ENCODE measurements at regions not wholly inside any gene's neighbourhood (a gene's known extent, or its start where the extent isn't known, plus 50 kb on each side); places are given as distances from the start of the nearest gene placed in this dataset.
A peak's percentile ranks its signal among the peaks of the same experiment; 100 is the strongest.

DNA sequence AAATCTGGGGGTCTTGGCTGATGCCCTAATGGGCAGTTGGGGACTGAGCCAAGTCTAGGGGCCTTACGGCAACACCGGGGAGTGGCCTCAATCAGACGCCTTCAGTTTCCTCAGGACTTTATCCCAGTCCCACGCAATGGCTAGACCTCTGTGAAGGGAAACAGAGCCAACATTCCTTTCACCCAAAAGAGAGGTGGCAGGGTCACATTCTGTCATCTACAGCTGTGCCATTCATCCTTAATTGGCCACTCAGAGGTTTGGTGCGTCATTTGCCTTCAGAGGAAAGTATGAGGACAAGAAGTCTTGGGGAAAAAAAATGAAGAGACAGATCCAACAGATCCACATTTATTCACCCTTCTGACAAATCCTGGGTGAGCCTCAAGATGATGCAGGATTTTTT lies 166.9 kb upstream of the AVPR1A start:
- no peak for DNase-seq

DNA sequence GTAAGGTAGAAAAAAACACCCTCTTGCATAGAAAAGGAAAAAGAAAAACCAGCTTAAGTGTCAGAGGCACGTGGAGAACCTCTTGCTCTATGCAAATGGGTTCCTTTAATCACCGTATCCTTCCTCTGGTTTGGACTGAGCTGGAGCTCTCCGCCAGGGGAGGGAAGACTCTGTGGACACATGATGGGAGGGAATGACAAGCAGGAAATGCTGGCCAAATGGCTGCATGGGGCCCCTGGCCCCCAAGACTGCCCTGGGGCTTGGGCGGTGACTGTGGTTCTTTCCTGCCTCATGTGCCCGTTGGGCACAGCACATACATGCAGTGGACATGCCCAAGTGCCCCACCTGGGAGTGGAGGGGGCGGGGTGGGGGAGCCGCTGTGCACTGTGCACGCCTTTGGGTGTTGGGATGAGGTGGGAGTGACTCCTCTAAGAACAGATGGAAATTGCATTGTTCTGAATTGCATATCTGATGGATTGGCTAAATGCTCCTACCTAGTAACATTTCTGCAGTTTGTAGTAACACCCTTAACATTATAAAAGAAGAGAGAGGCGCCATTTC lies 166.4 kb upstream of the AVPR1A start:
- DNase-seq = no peak

DNA sequence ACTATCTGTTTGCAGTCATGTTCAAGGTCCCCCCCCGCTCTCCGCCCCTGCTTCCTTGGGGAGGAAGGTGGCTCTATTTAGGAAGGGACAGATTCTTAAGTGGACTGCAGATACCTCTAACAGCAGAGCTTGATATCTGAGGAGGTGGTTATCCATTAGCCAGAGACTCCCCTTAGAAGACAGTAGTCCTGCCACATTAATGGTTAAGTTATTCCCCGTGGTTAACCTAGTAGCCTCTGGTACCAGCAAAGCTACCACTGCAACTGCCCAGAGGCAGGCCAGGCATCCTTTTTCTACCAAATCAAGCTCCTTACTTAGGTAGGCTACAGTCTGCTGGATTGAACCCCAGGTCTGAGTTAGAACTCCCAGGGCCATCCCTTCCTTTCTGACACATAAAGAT lies 162.1 kb upstream of the AVPR1A start:
- DNase-seq = no peak

DNA sequence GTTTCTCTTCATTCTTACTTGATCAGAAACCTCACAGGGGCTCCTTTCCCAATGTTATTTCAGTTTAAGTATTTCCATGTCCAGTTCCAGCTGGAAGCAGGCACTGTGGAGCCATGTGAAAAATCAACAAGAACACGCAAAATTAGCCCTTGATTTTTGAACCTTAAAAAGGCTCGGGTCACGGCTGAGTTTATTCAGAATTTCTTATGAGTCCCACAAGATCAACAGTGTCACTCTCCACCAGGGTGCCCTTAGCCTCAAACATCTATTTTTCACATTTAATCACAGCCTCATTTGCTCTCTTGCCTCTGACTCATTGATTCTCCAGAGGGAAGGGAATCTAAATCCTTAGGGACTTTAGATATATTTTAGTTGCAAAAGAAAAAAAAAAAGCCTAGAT lies 157.7 kb upstream of the AVPR1A start:
- no peak for DNase-seq

DNA sequence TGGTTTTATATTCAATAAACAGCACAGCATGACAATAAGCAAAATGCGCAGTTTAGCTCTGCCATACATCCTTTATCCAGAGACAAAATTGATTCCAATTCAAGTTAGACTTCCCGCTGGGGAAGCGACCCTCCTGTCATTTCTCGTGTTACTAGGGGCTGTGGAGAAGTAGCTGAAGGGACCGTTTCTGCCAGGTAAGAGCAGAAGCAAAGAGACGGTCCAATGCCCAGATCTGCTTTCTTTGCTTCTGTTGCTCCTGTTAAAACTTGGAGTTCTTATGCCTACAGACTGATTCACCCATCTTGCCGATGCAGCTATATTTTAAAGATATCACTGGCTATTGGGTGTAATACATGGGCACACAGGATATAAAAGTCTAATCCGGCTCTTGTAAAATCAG lies 156.8 kb upstream of the AVPR1A start:
- DNase-seq = no peak

DNA sequence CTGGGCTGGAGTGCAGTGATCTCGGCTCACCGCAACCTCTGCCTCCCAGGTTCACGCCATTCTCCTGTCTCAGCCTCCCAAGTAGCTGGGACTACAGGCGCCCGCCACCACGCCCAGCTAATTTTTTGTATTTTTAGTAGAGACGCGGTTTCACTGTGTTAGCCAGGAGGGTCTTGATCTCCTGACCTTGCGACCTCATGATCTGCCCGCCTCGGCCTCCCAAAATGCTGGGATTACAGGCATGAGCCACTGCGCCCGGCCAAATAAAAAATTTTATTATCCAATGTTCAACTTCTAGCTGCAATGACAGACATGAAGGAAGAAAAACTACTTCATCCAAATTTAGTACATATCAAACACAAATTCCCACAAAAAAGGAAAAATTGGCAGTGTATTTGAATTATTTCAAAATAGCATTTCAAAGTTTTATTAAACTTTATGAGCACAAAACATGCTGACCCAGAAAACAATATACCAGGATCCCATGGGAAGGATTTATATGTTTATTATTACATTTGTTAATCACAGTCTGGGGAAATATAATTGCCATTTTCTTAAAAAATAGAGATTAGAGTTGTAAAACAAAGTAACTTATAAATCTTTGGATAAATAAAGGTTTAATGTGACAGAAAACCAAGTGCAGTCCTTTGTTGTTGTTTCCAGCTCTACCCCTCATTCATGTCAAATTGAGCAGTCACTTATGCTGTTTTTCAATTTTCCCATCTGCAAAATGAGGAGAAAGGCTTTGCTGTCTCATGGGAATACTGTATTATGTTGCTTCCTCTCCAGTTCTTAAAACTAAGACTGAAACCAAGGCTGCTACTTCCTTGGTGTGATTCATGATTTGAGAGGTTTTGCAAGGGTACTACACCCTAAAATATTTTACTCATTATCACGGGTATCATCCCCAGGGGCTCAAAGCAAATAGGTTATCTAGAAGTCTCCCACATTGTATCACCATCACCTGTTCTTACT lies 155.2 kb upstream of the AVPR1A start:
- DNase-seq = no peak

DNA sequence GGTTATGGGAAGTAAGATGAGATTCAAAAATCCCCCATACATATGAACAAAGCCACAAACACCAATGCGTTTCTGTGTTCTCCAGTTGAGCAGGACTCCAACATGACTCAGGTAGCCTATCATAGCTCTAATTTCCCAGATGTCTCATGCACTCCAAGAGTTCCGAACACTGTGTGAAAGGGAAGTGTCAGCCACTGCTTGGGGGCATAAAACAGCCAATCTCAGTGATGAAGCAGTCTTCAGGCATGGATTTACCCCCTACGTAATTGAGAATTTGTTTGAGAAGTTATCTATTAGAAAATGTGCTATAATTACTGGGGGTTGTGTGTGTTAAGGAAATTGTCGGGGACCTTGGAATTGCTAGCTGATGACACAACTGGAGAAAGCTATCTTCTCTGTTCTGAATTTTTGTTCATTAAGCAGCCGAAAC lies 153.9 kb upstream of the AVPR1A start:
- DNase-seq = no peak

DNA sequence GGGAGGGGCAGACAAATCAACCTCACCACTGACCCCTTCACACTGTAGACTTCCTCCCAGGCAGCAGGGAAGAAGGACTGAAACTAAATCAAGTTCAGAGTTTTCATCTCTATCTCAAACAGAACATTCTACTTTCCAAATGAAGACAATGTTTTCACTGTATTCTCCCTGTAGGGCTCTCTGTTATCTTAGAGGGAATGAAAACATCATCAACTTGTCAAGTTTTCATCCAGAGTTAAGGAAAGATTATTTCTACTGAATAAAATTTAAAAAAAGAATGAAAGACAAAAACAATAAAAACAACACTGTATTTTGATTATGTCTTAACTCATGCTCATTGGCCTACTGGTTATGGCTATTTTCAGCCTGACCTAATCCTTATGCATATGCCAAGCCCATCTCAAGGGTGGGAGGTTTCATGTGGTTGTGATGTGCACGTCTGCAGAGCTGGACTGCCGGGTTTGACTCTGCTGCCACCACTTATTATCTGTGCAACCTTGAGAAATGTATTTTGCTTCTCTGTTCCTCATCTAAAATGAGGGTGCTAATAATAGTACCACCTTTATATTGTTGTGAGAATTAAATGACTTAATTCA lies 152.0 kb upstream of the AVPR1A start:
- no peak for DNase-seq

DNA sequence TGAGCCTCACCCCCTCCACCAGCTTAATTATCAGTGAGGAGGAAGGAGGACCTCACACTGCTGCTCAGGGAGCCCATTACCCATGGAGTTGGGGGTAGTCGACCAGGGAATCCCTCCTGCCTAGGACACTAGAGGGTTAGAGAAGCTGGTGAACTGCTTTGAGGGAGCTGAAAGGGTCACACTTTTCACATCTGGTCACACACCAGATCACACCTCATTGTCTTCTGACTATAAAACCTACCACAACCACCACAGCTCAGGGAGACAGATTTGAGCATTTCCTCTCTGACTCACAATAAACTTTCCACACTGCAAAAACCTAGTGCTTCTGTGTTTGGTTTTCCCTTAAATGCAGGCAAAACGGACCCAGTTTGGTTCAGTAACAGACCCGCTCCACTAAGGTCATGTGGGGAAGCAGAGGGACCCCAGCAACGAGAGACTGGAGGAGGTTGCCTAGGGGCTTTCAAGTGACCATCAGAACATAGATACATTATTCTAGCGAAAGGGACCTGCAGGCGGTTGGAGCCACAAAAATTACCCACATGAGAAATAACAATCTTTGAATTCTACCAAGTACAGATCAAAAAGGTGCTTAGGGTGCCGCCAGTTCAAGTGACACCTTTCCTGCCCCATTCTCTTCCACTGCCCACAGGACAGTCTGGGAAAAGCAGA lies 151.4 kb upstream of the AVPR1A start:
- no peak for DNase-seq

DNA sequence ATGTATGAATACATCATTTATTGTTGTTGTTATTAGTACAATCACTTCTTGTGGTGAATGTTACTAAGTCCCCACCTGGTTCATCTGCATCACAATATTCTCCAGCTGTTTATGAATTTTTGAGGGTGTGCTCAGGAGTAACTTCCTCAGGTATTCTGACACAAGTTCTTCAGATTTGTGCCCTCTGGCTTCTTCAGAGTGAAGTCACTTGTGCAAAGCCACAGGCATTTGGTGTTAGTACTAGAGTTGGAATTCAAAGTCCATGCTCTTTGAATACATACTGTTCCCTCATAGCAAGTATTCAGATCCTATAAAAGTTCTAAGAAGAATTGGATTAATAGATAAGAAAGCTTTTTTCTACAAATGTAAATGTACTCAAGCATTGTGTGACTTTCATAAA lies 150.3 kb upstream of the AVPR1A start:
- DNase-seq = no peak

DNA sequence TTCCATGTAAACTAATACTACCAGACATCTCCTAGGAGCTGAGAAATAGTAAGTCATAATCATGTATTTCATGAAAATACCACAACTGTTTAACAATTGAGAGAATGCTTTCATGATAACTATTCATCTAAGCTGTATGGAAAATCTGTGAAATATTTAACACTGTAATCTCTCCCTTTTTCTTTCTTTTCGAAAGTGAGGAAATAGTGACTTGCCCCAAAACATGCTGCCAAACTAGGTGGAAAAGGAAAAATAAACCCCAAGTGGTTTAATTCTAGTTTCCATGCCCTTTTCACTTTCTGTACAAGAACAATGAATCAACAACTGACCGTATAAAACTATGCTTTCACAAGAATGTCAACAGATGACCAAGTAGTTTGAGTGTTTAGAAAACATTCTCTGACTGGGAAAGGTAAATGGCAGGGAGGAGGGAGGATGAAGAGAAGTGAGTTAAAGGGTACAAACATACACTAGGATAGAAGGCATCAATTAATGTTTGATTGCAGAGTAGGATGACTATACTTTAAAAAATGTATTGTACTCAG lies 147.5 kb upstream of the AVPR1A start:
- no peak for DNase-seq

DNA sequence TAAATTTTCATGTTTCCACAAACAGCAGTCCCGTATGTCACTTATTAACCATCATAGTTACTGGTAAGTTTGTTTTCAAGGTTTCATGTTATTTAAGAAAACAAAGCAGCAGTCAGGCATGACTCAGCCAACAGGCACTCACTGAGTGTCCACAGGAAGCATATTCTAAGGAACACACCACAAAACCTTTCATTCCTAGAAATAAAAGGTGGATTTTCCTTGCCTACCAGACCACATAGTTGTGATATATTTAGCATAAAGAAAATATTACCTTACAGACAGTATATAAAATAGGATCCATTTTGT lies 143.3 kb upstream of the AVPR1A start:
- DNase-seq = peak; percentile 35

DNA sequence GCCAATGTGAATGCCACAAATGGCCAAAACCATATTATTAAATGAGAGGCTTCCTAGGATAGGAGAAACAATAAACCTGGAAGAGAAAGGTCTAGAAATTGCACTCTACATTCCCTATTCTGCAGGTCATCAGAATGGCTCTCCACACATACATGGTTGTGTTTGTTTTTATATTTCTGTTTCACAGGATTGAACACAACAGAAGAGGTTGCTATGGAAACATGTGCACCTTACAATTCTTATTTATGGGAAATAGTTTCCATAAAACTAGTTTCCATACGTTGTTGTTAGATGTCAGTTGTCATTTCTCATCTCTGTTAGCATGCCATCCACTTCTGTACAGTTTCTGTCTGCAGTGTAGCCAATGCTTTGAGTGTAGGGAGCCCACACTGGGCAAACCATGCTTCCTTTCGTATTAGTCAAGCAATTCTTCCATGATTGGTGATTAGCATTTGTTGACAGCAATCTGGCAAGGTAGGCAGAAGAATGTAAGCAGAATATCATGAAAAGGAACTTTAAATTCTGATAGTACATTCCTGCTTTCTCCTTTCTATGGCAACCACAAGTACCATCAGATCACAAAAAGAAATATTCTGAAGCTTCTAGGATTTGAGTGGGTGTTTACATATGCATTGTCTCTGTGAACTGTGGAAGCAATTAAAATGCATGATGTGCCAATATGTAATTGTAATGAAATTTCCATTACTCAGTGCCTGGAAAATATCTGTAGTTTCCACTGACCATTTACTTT lies 141.6 kb upstream of the AVPR1A start:
- DNase-seq = no peak

DNA sequence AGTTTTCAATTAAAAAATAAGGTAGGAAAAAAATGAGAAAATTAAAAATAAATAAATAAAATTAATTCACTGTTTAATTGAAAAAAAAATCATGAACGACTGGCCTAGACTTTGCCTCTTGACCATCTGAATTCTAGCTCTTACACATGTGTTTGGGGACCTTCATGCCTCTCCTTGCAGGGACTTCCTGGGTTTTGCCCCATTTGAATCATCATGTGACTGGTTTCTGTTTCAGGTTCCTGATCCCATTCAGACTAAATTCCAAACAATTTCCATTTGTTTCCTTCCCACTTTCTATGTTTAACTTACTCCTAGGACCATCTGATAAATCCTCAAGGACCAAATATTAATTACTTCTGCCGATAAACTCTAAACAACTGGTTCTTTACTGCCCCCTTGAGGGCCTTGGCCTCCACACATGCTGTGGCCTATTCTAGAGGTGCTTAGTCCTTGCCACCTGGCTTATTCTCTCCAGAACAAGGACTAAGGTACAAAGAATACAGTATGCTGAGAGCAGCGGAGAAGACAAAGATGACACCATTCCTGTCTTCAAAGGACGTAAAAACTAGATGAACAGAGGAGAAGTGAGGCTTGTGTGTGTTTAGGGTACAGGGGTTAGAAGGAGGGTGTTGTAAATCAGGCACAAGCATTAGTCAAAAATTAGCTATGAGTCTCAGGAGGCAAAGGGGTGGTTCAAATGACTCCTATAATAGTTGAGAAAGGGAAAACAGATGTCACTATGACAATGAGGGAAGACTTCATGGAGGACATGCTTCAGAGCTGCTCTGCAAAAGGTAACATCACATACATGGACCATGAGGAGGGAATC lies 125.8 kb upstream of the AVPR1A start:
- DNase-seq = no peak

DNA sequence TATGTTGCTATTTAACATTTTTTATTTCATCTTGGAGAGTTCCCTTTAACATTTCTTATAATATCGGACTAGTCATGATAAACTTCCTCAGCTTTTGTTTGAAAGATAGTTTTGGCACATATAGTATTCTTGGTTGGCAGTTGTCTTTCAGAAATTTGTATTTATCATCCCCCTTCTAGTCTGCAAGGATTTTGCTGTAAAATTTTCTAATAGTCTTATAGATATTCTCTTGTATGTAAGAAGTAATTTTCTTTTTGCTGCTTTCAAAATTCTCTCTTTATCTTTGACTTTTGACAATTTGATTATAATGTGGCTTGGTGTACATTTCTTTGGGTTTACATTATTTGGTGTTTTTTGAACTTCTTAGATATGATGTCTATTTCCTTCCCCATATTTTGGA lies 116.0 kb upstream of the AVPR1A start:
- no peak for DNase-seq

DNA sequence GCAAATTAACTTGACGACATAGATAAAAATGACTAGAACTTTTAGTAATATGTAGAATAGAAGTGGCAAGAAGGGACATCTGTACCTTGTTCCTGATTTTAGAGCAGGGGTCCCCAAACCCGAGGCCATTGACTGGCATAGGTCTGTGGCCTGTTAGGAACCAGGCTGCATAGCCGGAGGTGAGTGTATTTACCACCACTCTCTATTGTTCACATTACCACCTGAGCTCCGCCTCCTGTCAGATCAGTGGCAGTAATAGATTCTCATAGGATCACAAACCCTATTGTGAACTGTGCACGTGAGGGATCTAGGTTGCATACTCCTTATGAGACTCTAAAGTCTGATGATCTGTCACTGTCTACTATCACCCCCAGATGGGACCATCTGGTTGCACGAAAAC lies 113.6 kb upstream of the AVPR1A start:
- no peak for DNase-seq

DNA sequence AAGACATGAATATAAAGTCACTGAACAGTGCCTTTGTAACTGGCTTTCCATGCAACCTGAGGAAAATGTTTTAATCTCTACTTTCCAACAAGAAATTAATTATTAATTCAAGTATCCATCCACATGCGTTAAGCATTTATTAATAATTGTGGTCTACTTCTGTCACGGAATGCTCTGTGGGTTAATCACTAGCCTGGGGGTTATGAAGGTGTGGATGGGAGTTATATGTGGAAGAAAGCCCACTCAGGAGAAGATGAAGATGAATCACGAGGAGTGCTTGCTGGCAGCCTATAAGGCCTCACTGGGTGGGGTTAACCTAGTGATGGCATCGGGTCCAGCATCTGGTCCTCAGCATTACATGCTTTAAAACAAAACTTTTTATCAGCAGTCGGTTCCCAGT lies 99.5 kb upstream of the AVPR1A start:
- no peak for DNase-seq

DNA sequence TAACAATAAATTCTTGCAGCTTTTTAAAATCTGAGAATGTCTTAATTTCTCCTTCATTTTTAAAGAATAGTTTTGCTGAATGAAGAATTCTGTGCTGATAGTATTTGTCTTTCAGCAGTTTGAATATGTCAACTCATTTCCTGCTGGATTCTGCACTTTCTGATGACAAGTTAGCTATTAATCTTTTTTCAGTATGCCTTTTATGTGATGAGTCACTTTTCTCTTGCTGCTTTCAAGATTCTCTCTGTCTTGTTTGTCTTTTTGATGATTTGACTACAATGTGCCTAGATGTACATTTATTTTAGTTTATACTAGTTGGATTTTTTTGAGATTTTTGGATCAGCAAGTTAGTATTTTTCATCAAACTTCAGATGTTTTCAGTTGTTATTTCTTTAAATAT lies 87.9 kb upstream of the AVPR1A start:
- DNase-seq = no peak

DNA sequence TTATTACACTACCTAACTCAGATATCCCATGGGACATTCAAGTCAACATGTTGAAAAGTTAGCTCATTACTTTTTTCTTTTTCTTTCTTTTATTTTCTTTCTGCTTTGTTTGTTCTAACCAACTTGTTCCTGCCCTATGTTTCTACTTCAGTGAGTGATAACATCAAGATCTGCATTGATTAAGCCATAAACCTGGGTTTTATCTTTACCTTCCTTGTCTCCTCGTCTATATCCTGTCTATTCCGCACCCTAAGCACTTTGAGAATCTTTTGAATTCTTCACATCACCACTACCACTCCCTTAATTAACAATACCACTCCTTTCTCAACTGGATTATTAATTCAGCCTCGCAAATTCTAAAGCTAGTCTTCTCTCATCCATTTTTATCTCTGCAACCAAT lies 81.9 kb upstream of the AVPR1A start:
- no peak for DNase-seq

DNA sequence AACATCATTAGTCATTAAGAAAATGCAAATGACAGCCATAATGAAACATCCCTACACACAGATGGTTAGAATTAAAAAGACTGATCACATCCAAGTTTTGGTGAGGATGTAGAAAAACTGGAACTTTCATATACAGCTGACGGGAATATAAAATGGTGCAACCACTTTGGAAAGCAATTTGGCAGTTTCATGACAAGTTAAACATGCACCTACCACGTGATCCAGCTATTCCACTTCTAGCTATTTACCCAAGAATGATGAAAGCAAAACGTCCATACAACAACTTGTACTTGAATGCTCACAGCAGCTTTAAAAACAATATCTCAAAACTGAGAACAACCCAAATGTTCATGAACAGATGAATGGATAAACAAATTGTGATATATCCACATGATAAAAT lies 77.9 kb upstream of the AVPR1A start:
- no peak for DNase-seq

DNA sequence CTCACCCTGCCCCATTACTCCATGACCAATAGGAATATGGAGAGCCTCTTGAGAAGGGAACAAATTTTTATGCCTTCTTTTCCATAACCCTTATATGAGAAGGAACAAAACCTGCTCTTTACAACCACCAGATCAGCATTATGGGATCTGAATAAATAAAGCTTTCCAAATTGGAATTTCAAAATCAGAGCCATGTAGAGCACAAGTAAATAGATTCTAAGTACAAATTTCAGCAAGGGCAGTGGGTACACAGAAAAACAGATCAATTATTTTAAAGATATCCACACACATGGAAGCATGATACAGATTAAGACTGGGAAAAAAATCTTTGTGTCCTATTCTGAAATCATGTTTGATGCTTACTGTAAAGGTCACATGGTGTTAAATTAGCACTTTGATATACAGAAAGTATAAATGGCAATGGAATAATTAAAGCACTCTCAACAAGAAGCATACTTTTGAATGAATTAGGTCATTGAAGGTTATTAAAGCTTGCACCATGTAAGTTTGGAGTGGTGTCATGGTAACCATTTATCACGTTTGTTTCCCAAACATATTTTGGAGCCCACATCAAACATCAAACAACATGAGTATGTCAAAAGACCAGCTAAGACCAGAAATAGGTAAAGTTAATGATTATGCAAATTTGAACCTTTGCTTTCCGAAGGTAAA lies 75.9 kb upstream of the AVPR1A start:
- no peak for DNase-seq
